ENCODE measurements at regions not wholly inside any gene's neighbourhood (a gene's known extent, or its start where the extent isn't known, plus 50 kb on each side); places are given as distances from the start of the nearest gene placed in this dataset.
A peak's percentile ranks its signal among the peaks of the same experiment; 100 is the strongest.
"Not testable (repeated sequence)": the region's sequence is repeated elsewhere in the genome, so short reads cannot be mapped to it uniquely, and the experiment has no call there.

DNA sequence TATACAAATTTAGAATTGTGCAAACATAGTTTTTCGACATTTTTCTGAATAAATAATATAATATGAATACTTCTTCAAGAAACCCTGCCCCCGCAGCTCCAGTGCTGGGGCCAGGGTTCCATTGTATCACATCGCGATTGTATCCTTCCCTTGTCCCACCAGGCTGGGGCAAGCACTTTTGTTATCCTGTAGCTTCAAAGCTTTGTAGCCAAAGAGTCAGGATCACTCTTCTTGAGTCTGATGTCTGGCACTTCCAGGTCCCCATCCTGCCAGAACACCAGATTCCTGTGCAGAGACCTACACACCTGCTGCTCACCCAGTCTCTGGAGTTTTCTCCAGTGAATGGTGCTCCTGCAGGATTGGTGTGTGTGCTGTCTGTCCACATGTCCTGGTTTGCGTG, 186.9 kb downstream of the ASB1 start:
- no peak overlapping the region for H3K27ac ChIP-seq

DNA sequence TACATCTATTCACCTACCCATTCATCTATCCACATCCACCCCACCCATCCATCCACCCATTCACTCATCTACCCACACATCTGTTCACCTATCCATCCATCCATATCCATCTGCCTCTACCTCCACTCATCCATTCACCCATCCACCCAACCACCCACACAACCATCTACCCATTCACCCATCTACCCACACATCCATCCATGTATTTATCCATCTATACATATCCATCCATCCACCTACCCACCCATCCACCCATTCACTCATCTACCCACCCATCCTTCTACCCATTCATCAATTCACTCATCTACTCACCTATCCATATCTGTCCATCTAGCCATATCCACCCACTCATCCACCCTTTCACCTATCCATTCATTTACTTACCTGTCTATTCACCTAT, 187.6 kb downstream of the ASB1 start:
- no peak for TF ChIP-seq ZFX (IDR thresholded peaks at IDR 0.05; ENCODE audit: borderline replicate concordance)
- TF ChIP-seq, protein P1, sequence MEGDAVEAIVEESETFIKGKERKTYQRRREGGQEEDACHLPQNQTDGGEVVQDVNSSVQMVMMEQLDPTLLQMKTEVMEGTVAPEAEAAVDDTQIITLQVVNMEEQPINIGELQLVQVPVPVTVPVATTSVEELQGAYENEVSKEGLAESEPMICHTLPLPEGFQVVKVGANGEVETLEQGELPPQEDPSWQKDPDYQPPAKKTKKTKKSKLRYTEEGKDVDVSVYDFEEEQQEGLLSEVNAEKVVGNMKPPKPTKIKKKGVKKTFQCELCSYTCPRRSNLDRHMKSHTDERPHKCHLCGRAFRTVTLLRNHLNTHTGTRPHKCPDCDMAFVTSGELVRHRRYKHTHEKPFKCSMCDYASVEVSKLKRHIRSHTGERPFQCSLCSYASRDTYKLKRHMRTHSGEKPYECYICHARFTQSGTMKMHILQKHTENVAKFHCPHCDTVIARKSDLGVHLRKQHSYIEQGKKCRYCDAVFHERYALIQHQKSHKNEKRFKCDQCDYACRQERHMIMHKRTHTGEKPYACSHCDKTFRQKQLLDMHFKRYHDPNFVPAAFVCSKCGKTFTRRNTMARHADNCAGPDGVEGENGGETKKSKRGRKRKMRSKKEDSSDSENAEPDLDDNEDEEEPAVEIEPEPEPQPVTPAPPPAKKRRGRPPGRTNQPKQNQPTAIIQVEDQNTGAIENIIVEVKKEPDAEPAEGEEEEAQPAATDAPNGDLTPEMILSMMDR (IDR thresholded peaks at IDR 0.05) = no peak
- H3K27ac ChIP-seq = no peak overlapping the region

More for the DNA sequence above, 186.9 kb downstream of the ASB1 start:
- TF ChIP-seq ZFX (IDR thresholded peaks at IDR 0.05; ENCODE audit: borderline replicate concordance) = no peak
- TF ChIP-seq, protein P1 (IDR thresholded peaks at IDR 0.05) = no peak

DNA sequence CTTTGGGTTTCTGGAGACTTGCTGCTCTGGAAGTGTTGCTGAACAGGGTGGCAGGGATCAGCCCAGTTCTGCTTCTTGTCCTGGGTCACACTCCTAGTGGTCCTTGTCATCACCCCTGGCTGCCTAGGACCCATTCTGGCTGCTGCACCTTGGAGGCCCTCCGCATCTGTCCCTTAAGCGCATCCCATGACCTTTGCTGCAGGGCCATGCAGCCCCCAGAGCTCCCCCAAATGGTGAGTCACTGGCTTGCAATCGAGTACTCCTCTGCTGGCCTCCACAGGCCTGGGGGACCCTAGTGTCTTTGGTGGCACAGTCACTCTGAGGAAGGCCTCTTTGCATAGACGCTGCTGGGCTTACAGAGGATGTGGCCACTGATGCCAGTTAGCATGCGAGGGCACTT, 188.5 kb downstream of the ASB1 start:
- H3K27ac ChIP-seq = no peak overlapping the region
- no peak for TF ChIP-seq ZFX (IDR thresholded peaks at IDR 0.05; ENCODE audit: borderline replicate concordance)
- TF ChIP-seq, protein P1 (IDR thresholded peaks at IDR 0.05) = no peak

DNA sequence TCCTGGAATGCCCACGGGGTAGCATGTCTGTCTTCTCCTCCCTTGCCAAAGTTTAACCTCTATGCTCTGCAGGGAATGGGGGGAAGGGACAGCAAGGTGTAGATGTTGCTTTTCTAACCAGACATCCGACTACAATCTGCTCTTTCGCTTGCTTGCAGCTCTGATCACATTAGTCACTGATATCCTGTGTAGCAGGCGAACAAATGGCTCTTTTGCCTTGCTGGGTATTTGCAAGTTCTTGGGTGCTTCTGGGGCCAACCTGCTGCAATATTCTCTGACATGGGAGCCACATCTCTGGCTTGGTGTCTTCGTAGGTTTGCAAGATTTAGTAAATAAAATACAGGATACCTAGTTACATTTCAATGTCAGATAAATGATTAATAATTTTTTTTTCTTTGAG, 190.0 kb downstream of the ASB1 start:
- no peak for TF ChIP-seq ZFX (IDR thresholded peaks at IDR 0.05; ENCODE audit: borderline replicate concordance)
- TF ChIP-seq, protein P1 (IDR thresholded peaks at IDR 0.05) = no peak
- H3K27ac ChIP-seq = no peak overlapping the region

DNA sequence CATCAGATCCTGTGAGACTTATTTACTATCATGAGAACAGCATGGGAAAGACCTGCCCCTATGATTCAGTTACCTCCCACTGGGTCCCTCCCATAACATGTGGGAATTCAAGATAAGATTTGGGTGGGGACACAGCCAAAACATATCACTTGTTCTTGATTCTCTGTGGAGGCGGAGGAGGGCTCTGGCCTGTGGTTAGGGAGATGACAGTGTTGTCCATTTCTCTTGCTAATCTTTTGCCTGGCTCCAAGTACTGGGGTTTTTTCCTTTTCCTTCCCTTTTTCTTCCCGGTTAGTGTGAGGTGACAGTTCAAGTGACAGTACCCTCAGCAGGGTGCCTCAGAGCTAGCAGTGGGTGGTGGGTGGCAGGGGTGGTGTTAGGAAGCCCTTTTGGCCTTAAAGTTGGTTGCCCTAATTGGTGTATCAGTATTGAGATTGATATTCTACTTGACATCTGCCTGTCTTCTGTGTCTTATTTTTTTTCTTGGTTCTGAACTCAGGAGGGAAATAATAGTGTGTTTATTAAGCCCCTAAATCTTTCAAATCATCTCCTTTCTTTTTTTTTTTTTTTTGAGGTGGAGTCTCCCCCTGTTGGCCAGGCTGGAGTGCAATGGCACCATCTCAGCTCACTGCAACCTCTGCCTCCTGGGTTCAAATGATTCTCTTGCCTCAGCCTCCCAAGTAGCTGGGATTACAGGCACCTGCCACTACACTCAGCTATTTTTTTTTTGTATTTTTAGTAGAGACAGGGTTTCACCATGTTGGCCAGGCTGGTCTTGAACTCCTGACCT, 192.0 kb downstream of the ASB1 start:
- TF ChIP-seq, protein P1 (IDR thresholded peaks at IDR 0.05) = peak; percentile 27
- not testable (repeated sequence) for H3K27ac ChIP-seq

DNA sequence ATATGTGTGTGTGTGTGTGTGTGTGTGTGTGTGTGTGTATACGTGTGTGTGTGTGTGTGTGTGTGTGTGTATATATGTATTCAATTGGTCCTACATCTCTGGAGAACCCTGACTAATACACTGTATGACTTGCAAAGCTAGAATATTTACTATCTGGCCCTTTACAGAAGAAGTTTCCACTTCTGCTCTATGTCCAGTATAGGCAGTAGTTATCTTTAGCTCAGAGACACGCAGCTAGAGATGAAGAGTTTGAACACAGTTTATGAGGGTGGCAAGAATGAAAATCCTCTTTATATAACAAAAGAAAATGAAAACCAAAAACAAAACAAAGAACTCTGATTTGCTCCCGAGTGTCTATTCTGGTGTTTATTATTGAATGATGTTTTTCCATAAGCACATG, 201.2 kb downstream of the ASB1 start:
- TF ChIP-seq, protein P1 (IDR thresholded peaks at IDR 0.05) = no peak
- TF ChIP-seq ZFX (IDR thresholded peaks at IDR 0.05; ENCODE audit: borderline replicate concordance) = no peak

DNA sequence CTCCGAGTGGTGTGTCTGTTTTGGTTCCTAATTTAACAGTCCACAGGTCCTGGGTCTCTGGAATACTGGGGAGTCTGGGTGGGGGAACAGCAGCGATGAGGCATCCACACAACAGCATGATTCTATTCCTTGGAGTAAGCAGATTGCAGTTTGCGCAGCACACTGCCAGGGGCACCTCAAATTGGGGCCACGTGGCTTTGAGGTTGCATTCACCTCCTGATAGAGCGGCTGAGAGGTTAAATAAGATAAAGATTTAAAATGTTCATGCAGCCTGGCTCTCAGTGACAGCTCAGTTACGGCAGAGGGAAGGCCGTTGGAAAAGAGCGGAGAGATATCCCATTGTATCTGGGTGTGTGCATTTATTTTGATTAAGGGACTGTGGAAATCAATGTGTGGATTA, 202.3 kb downstream of the ASB1 start:
- H3K27ac ChIP-seq = no peak overlapping the region
- TF ChIP-seq ZFX (IDR thresholded peaks at IDR 0.05; ENCODE audit: borderline replicate concordance) = no peak
- TF ChIP-seq, protein P1 (IDR thresholded peaks at IDR 0.05) = no peak

More for the DNA sequence above, 201.2 kb downstream of the ASB1 start:
- no peak overlapping the region for H3K27ac ChIP-seq
